GM23338 (cell line): ENCODE measurements at regions not wholly inside any gene's neighbourhood (a gene's known extent, or its start where the extent isn't known, plus 50 kb on each side); places are given as distances from the start of the nearest gene placed in this dataset.

Experiments
- ATAC-seq: fragments of 200-7000 bp; cut with Tn5 transposase; 3 replicates; pipeline ENCODE4 v1.9.1; 2020
- DNase-seq: peaks from one replicate; pipeline ENCODE4 v3.0.0-alpha.2; 2015; ENCODE audit warnings: low spot score
- H2AFZ ChIP-seq: fragments of 200-600 bp; sonication (generic); 2 replicates; pipeline ENCODE4 v1.8.0; 2016; ENCODE audit warnings: antibody characterized with exemption, mild to moderate bottlenecking, moderate library complexity
- H3F3A ChIP-seq: fragments of 200-600 bp; sonication (generic); replicated peaks from 2 replicates; pipeline ENCODE4 v1.8.0; 2017; ENCODE audit warnings: antibody characterized with exemption, mixed run types, low read depth
- H3K27ac ChIP-seq: fragments of 200-600 bp; sonication (generic); 2 replicates; pipeline ENCODE4 v1.6.1; 2016; ENCODE audit warnings: low read depth
- H3K27me3 ChIP-seq: fragments of 200-600 bp; sonication (generic); 2 replicates; pipeline ENCODE4 v1.8.0; 2016; ENCODE audit warnings: mild to moderate bottlenecking, mixed run types, moderate library complexity; ENCODE audit not compliant: insufficient read depth
- H3K36me3 ChIP-seq: fragments of 200-600 bp; sonication (generic); 2 replicates; pipeline ENCODE4 v1.8.0; 2016; ENCODE audit warnings: mild to moderate bottlenecking; ENCODE audit not compliant: insufficient read depth
- H3K4me1 ChIP-seq: fragments of 200-600 bp; sonication (generic); 2 replicates; pipeline ENCODE4 v1.8.0; 2016; ENCODE audit warnings: mild to moderate bottlenecking, moderate library complexity; ENCODE audit not compliant: insufficient read depth
- H3K4me2 ChIP-seq: fragments of 200-600 bp; sonication (generic); 2 replicates; pipeline ENCODE4 v1.7.1; 2017; ENCODE audit warnings: mixed run types
- H3K4me3 ChIP-seq: fragments of 200-600 bp; sonication (generic); 2 replicates; pipeline ENCODE4 v1.6.1; 2016; ENCODE audit warnings: mixed run types
- H3K79me2 ChIP-seq: fragments of 200-600 bp; sonication (generic); replicated peaks from 2 replicates; pipeline ENCODE4 v1.8.0; 2017; ENCODE audit warnings: mild to moderate bottlenecking; ENCODE audit not compliant: insufficient read depth
- H3K9me2 ChIP-seq: fragments of 200-600 bp; sonication (generic); 2 replicates; pipeline ENCODE4 v1.8.0; 2017; ENCODE audit not compliant: insufficient read depth
- H4K20me1 ChIP-seq: fragments of 200-600 bp; sonication (generic); replicated peaks from 2 replicates; pipeline ENCODE4 v1.8.0; 2017; ENCODE audit warnings: mild to moderate bottlenecking; ENCODE audit not compliant: insufficient read depth
- H3K27ac Mint-ChIP-seq: 2 replicates; pipeline ENCODE4 v1.8.0; 2020; ENCODE audit warnings: inconsistent platforms, mild to moderate bottlenecking, moderate library complexity, mixed read lengths
- H3K27me3 Mint-ChIP-seq: 3 replicates; pipeline ENCODE4 v1.8.0; 2022; ENCODE audit warnings: low read depth, mild to moderate bottlenecking, moderate library complexity, mixed read lengths, inconsistent platforms; ENCODE audit not compliant: insufficient read depth, poor library complexity
- H3K36me3 Mint-ChIP-seq: 3 replicates; pipeline ENCODE4 v1.8.0; 2021; ENCODE audit warnings: low read depth, mild to moderate bottlenecking, inconsistent platforms, moderate library complexity, mixed read lengths
- H3K4me1 Mint-ChIP-seq: 3 replicates; pipeline ENCODE4 v1.8.0; 2020; ENCODE audit warnings: mild to moderate bottlenecking, inconsistent platforms, mixed read lengths
- H3K4me3 Mint-ChIP-seq: 3 replicates; pipeline ENCODE4 v1.8.0; 2021; ENCODE audit warnings: moderate library complexity, mild to moderate bottlenecking, inconsistent platforms, mixed read lengths
- H3K9me3 Mint-ChIP-seq: 3 replicates; pipeline ENCODE4 v1.8.0; 2020; ENCODE audit warnings: moderate library complexity, mild to moderate bottlenecking, inconsistent platforms, mixed read lengths
- EZH2 ChIP-seq: fragments of 200-600 bp; sonication (generic); IDR thresholded peaks from one replicate; pipeline ENCODE4 v1.8.0; 2017; ENCODE audit warnings: antibody characterized with exemption, mild to moderate bottlenecking, low read depth; ENCODE audit not compliant: unreplicated experiment
- EZH2phosphoT487 ChIP-seq: fragments of 200-600 bp; sonication (generic); IDR thresholded peaks from one replicate; pipeline ENCODE4 v1.8.1; 2018; ENCODE audit warnings: antibody characterized with exemption; ENCODE audit not compliant: unreplicated experiment
- JUNB ChIP-seq: IDR thresholded peaks from one replicate; pipeline ENCODE4 v1.6.1; 2016; ENCODE audit warnings: antibody characterized with exemption; ENCODE audit not compliant: unreplicated experiment
- NANOG ChIP-seq: IDR thresholded peaks from 2 replicates; pipeline ENCODE4 v1.6.1; 2016; ENCODE audit warnings: antibody characterized with exemption, borderline replicate concordance
- POLR2AphosphoS5 ChIP-seq: IDR thresholded peaks from 2 replicates; pipeline ENCODE4 v1.6.1; 2016; ENCODE audit warnings: antibody characterized with exemption, low read depth
- STAT1 ChIP-seq: IDR thresholded peaks from one replicate; pipeline ENCODE4 v1.6.1; 2016; ENCODE audit warnings: antibody characterized with exemption; ENCODE audit not compliant: unreplicated experiment
- ZNF114 ChIP-seq: fragments of 250-450 bp; sonication (Bioruptor Pico); IDR thresholded peaks from 2 replicates; pipeline ENCODE4 v1.5.0; 2020; ENCODE audit warnings: mild to moderate bottlenecking, moderate library complexity
- ZNF331 ChIP-seq: fragments of 250-450 bp; sonication (Bioruptor Pico); IDR thresholded peaks from 2 replicates; pipeline ENCODE4 v1.5.0; 2020; ENCODE audit warnings: low read depth, mild to moderate bottlenecking, moderate library complexity
- ZNF462 ChIP-seq: fragments of 250-450 bp; sonication (Bioruptor Pico); IDR thresholded peaks from 2 replicates; pipeline ENCODE4 v1.5.0; 2020; ENCODE audit warnings: mild to moderate bottlenecking, moderate library complexity
- TF ChIP-seq, protein P1 (sequence below): IDR thresholded peaks from 2 replicates; pipeline ENCODE4 v1.6.1; 2016; ENCODE audit warnings: antibody characterized with exemption
- TF ChIP-seq, protein P2 (sequence below), 2 experiments: fragments of 200-600 bp in 1 of 2; sonication (generic) in 1 of 2; conservative IDR thresholded peaks; 2 replicates each; pipeline versions ENCODE4 v1.5.1 to v1.6.1; 2016 to 2017; ENCODE audit warnings: antibody characterized with exemption in 2 of 2, low read depth in 2 of 2, mild to moderate bottlenecking in 2 of 2, moderate library complexity in 1 of 2

- H3K4me2 ChIP-seq: no peak overlapping the region
- H3K36me3 ChIP-seq: peaks cover 10% of the 10 kb centered on the region; the same call in 1 of the 2 replicates
- no peaks in the 10 kb centered on the region for H4K20me1 ChIP-seq
- TF ChIP-seq EZH2 (no peak), JUNB (no peak), NANOG (no peak), ZNF114 (no peak), POLR2AphosphoS5 (no peak), STAT1 (no peak), ZNF331 (CRISPR knock-in tag) (no peak), ZNF462 (no peak), EZH2phosphoT487 (no peak)
- TF ChIP-seq, protein P1, sequence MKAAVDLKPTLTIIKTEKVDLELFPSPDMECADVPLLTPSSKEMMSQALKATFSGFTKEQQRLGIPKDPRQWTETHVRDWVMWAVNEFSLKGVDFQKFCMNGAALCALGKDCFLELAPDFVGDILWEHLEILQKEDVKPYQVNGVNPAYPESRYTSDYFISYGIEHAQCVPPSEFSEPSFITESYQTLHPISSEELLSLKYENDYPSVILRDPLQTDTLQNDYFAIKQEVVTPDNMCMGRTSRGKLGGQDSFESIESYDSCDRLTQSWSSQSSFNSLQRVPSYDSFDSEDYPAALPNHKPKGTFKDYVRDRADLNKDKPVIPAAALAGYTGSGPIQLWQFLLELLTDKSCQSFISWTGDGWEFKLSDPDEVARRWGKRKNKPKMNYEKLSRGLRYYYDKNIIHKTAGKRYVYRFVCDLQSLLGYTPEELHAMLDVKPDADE: no peak
- TF ChIP-seq, protein P2, sequence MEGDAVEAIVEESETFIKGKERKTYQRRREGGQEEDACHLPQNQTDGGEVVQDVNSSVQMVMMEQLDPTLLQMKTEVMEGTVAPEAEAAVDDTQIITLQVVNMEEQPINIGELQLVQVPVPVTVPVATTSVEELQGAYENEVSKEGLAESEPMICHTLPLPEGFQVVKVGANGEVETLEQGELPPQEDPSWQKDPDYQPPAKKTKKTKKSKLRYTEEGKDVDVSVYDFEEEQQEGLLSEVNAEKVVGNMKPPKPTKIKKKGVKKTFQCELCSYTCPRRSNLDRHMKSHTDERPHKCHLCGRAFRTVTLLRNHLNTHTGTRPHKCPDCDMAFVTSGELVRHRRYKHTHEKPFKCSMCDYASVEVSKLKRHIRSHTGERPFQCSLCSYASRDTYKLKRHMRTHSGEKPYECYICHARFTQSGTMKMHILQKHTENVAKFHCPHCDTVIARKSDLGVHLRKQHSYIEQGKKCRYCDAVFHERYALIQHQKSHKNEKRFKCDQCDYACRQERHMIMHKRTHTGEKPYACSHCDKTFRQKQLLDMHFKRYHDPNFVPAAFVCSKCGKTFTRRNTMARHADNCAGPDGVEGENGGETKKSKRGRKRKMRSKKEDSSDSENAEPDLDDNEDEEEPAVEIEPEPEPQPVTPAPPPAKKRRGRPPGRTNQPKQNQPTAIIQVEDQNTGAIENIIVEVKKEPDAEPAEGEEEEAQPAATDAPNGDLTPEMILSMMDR (conservative IDR thresholded peaks at IDR 0.05; ENCODE audit: low read depth in 2 of 2): no peak
- no peaks in the 10 kb centered on the region for H3K4me1 Mint-ChIP-seq
- H3K4me3 ChIP-seq: no peak overlapping the region
- H3K27ac Mint-ChIP-seq: no peak overlapping the region
- H3F3A ChIP-seq: no peaks in the 10 kb centered on the region
- H3K9me3 Mint-ChIP-seq: peaks cover 60% of the 10 kb centered on the region
- no peaks in the 10 kb centered on the region for H3K27me3 ChIP-seq
- ATAC-seq (no peak), DNase-seq (no peak)
- H3K4me3 Mint-ChIP-seq: no peak overlapping the region
- H3K4me1 ChIP-seq: no peaks in the 10 kb centered on the region
- peaks cover 9% of the 10 kb centered on the region; the same call in 2 of the 3 replicates for H3K36me3 Mint-ChIP-seq
- H3K9me2 ChIP-seq: no peaks in the 10 kb centered on the region
- no peak overlapping the region for H3K27ac ChIP-seq
- no peaks in the 10 kb centered on the region for H3K79me2 ChIP-seq
- H2AFZ ChIP-seq: no peak overlapping the region
- H3K27me3 Mint-ChIP-seq: peaks cover 4% of the 10 kb centered on the region
Observed at GRCh38 chr15:54990793-54991192, 205.9 kb downstream of the RSL24D1 start.
